ENCODE measurements at regions not wholly inside any gene's neighbourhood (a gene's known extent, or its start where the extent isn't known, plus 50 kb on each side); places are given as distances from the start of the nearest gene placed in this dataset.

DNA sequence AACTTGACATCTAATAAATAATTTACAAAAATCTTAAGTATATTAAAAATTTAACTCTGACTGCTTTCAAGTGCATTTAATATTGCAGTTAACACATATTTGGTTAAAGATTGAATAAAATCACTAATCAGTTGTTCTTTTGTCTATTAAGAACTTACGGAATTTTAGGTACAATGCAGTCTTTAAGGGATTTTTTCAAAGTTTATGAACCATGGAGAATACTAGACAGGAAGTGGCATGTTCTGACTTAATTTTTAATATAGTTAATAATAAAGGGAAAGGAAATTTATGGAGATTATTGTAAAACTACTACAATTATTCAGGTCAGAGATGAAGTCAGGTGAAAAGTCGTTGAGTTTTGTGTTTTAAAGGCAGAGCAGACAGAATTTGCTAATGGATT, 240.9 kb downstream of the CALCRL start:
- Histone ChIP-seq H3K9ac (ENCODE audit: low read length) (no peak overlapping the region), H3K27ac (ENCODE audit: low read depth, low read length) (no peak overlapping the region), H3K79me1 (ENCODE audit: low read length) (no peaks in the 10 kb centered on the region), H3K4me3 (ENCODE audit: low read depth, low read length) (no peak overlapping the region), H3K18ac (ENCODE audit: low read length) (no peak overlapping the region), H3K23ac (ENCODE audit: low read length) (no peak overlapping the region), H4K12ac (ENCODE audit: low read depth, low read length) (no peak overlapping the region), H3K4me2 (ENCODE audit: low read length) (no peak overlapping the region), H3K4me1 (ENCODE audit: control insufficient read depth in 1 of 2, insufficient read depth in 2 of 2, low read length in 2 of 2) (no peaks in the 10 kb centered on the region), H3K4ac (ENCODE audit: low read depth, low read length) (no peak overlapping the region), H2BK5ac (ENCODE audit: low read depth, low read length, poor library complexity) (no peak overlapping the region), H3K27me3 (ENCODE audit: insufficient read depth, low read length) (no peaks in the 10 kb centered on the region), H3K36me3 (ENCODE audit: control insufficient read depth in 1 of 2, insufficient read depth in 2 of 2, low read length in 2 of 2) (no peaks in the 10 kb centered on the region), H2BK120ac (ENCODE audit: insufficient read depth, low read length, poor library complexity) (no peak overlapping the region), H3K14ac (ENCODE audit: low read length) (no peak overlapping the region), H2AFZ (ENCODE audit: insufficient read depth, low read length, poor library complexity) (no peak overlapping the region), H3K79me2 (ENCODE audit: control insufficient read depth, insufficient read depth, low read length, poor library complexity) (no peaks in the 10 kb centered on the region), H4K91ac (ENCODE audit: low read depth, low read length) (no peak overlapping the region), H2BK12ac (ENCODE audit: low read length) (no peak overlapping the region), H2AK5ac (ENCODE audit: low read length) (no peak overlapping the region), H4K8ac (ENCODE audit: low read depth, low read length) (no peak overlapping the region), H3K9me3 (ENCODE audit: insufficient read depth, low read depth, low read length) (peaks cover 2% of the 10 kb centered on the region)
- no CpG with 5 or more reads among the region's 2 CpGs for WGBS (ENCODE audit: extremely low coverage, insufficient coverage, insufficient read length)
- DNase-seq: no peak

DNA sequence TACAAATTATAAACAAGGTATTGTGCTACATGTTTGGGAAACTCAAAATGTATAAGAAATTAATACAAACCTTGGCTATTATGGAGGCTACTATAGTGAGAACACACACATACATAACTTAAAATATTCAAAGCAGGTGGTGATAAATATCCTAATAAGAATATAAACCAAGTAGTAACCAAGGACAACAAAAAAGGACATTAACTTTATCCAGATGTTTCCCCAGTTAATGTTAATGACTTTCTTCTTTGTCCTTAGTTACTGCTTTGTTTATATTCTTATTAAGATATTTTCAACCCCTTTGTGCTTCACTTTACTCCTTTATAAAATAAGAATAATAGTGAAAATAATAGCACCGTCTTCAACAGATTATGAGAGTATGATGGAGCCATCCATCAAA, 241.6 kb downstream of the CALCRL start:
- Histone ChIP-seq H3K4me1 (ENCODE audit: control insufficient read depth in 1 of 2, insufficient read depth in 2 of 2, low read length in 2 of 2) (no peaks in the 10 kb centered on the region), H3K27ac (ENCODE audit: low read depth, low read length) (no peak overlapping the region), H3K18ac (ENCODE audit: low read length) (no peak overlapping the region), H4K12ac (ENCODE audit: low read depth, low read length) (no peak overlapping the region), H3K9ac (ENCODE audit: low read length) (no peak overlapping the region), H3K36me3 (ENCODE audit: control insufficient read depth in 1 of 2, insufficient read depth in 2 of 2, low read length in 2 of 2) (no peaks in the 10 kb centered on the region), H3K79me1 (ENCODE audit: low read length) (no peaks in the 10 kb centered on the region), H3K27me3 (ENCODE audit: insufficient read depth, low read length) (no peaks in the 10 kb centered on the region), H3K4me3 (ENCODE audit: low read depth, low read length) (no peak overlapping the region), H3K9me3 (ENCODE audit: insufficient read depth, low read depth, low read length) (peaks cover 2% of the 10 kb centered on the region), H2BK12ac (ENCODE audit: low read length) (no peak overlapping the region), H2AFZ (ENCODE audit: insufficient read depth, low read length, poor library complexity) (no peak overlapping the region), H3K4ac (ENCODE audit: low read depth, low read length) (no peak overlapping the region), H3K4me2 (ENCODE audit: low read length) (no peak overlapping the region), H4K91ac (ENCODE audit: low read depth, low read length) (no peak overlapping the region), H3K23ac (ENCODE audit: low read length) (no peak overlapping the region), H3K14ac (ENCODE audit: low read length) (no peak overlapping the region), H2BK120ac (ENCODE audit: insufficient read depth, low read length, poor library complexity) (no peak overlapping the region), H2AK5ac (ENCODE audit: low read length) (no peak overlapping the region), H2BK5ac (ENCODE audit: low read depth, low read length, poor library complexity) (no peak overlapping the region), H4K8ac (ENCODE audit: low read depth, low read length) (no peak overlapping the region), H3K79me2 (ENCODE audit: control insufficient read depth, insufficient read depth, low read length, poor library complexity) (no peaks in the 10 kb centered on the region)
- DNase-seq: no peak
- WGBS (ENCODE audit: extremely low coverage, insufficient coverage, insufficient read length): no CpG with 5 or more reads among the region's 1 CpG

DNA sequence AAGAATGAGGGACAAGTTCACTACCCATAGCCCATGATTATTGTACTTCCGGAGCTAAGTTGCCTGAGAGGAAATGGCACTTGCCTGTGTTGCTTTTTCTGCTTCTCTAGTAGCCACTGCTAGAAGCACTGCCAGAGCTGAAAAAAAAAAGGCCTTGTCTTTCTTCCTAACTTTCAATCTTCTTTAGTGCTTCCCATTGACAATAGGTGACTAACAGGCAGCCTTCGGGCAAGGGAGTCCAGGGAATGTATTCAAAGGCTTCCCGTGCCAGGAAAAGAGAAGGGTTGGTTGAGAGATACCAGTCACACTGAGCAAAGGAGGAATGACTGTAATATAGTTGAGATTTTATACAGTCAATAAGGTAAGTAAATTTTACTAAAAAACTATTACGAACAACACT, 242.0 kb downstream of the CALCRL start:
- H3K4me2 ChIP-seq (ENCODE audit: low read length): no peak overlapping the region
- no peak overlapping the region for H4K12ac ChIP-seq (ENCODE audit: low read depth, low read length)
- H2AK5ac ChIP-seq (ENCODE audit: low read length): no peak overlapping the region
- H3K4me1 ChIP-seq (ENCODE audit: control insufficient read depth in 1 of 2, insufficient read depth in 2 of 2, low read length in 2 of 2): no peaks in the 10 kb centered on the region
- no peak overlapping the region for H3K18ac ChIP-seq (ENCODE audit: low read length)
- DNase-seq: no peak
- H3K36me3 ChIP-seq (ENCODE audit: control insufficient read depth in 1 of 2, insufficient read depth in 2 of 2, low read length in 2 of 2): no peaks in the 10 kb centered on the region
- no peak overlapping the region for H2BK120ac ChIP-seq (ENCODE audit: insufficient read depth, low read length, poor library complexity)
- no peak overlapping the region for H4K91ac ChIP-seq (ENCODE audit: low read depth, low read length)
- H3K23ac ChIP-seq (ENCODE audit: low read length): no peak overlapping the region
- no peak overlapping the region for H3K14ac ChIP-seq (ENCODE audit: low read length)
- no peak overlapping the region for H4K8ac ChIP-seq (ENCODE audit: low read depth, low read length)
- H3K79me2 ChIP-seq (ENCODE audit: control insufficient read depth, insufficient read depth, low read length, poor library complexity): no peaks in the 10 kb centered on the region
- H2BK5ac ChIP-seq (ENCODE audit: low read depth, low read length, poor library complexity): no peak overlapping the region
- no peak overlapping the region for H2BK12ac ChIP-seq (ENCODE audit: low read length)
- H3K79me1 ChIP-seq (ENCODE audit: low read length): no peaks in the 10 kb centered on the region
- no peak overlapping the region for H3K9ac ChIP-seq (ENCODE audit: low read length)
- no peak overlapping the region for H3K4ac ChIP-seq (ENCODE audit: low read depth, low read length)
- no CpG with 5 or more reads among the region's 4 CpGs for WGBS (ENCODE audit: extremely low coverage, insufficient coverage, insufficient read length)
- H3K27me3 ChIP-seq (ENCODE audit: insufficient read depth, low read length): no peaks in the 10 kb centered on the region
- H3K9me3 ChIP-seq (ENCODE audit: insufficient read depth, low read depth, low read length): peaks cover 2% of the 10 kb centered on the region
- no peak overlapping the region for H3K4me3 ChIP-seq (ENCODE audit: low read depth, low read length)
- no peak overlapping the region for H2AFZ ChIP-seq (ENCODE audit: insufficient read depth, low read length, poor library complexity)
- H3K27ac ChIP-seq (ENCODE audit: low read depth, low read length): no peak overlapping the region

DNA sequence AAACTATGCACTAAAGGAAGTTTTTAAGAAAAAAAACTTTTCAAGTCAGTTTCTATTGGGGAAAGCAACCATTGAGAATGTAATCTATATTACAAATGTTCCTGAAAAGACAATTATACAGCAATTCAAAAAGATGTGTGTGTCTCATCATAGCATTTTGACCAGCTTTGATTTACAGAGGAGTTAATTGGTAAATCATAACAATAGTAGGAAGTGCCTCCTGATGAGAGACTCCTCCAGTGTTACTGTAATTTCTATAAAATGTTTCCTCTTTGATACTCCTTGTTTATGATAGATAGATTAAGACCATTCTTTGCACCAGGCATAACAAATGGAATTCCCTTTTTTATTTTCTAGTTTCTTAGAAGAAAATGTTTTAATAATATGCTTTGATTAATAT, 249.9 kb downstream of the CALCRL start:
- Histone ChIP-seq H3K79me2 (ENCODE audit: control insufficient read depth, insufficient read depth, low read length, poor library complexity) (no peaks in the 10 kb centered on the region), H3K79me1 (ENCODE audit: low read length) (no peaks in the 10 kb centered on the region), H3K14ac (ENCODE audit: low read length) (no peak overlapping the region), H3K4me1 (ENCODE audit: control insufficient read depth in 1 of 2, insufficient read depth in 2 of 2, low read length in 2 of 2) (no peaks in the 10 kb centered on the region), H2AK5ac (ENCODE audit: low read length) (no peak overlapping the region), H3K4me3 (ENCODE audit: low read depth, low read length) (no peak overlapping the region), H2BK5ac (ENCODE audit: low read depth, low read length, poor library complexity) (no peak overlapping the region), H4K91ac (ENCODE audit: low read depth, low read length) (no peak overlapping the region), H3K4me2 (ENCODE audit: low read length) (no peak overlapping the region), H4K12ac (ENCODE audit: low read depth, low read length) (no peak overlapping the region), H2BK120ac (ENCODE audit: insufficient read depth, low read length, poor library complexity) (no peak overlapping the region), H3K27me3 (ENCODE audit: insufficient read depth, low read length) (no peaks in the 10 kb centered on the region), H3K23ac (ENCODE audit: low read length) (no peak overlapping the region), H2AFZ (ENCODE audit: insufficient read depth, low read length, poor library complexity) (no peak overlapping the region), H4K8ac (ENCODE audit: low read depth, low read length) (no peak overlapping the region), H3K4ac (ENCODE audit: low read depth, low read length) (no peak overlapping the region), H3K9me3 (ENCODE audit: insufficient read depth, low read depth, low read length) (no peaks in the 10 kb centered on the region), H3K36me3 (ENCODE audit: control insufficient read depth in 1 of 2, insufficient read depth in 2 of 2, low read length in 2 of 2) (no peaks in the 10 kb centered on the region), H3K9ac (ENCODE audit: low read length) (no peak overlapping the region), H3K27ac (ENCODE audit: low read depth, low read length) (no peak overlapping the region), H3K18ac (ENCODE audit: low read length) (no peak overlapping the region), H2BK12ac (ENCODE audit: low read length) (no peak overlapping the region)
- DNase-seq: no peak

DNA sequence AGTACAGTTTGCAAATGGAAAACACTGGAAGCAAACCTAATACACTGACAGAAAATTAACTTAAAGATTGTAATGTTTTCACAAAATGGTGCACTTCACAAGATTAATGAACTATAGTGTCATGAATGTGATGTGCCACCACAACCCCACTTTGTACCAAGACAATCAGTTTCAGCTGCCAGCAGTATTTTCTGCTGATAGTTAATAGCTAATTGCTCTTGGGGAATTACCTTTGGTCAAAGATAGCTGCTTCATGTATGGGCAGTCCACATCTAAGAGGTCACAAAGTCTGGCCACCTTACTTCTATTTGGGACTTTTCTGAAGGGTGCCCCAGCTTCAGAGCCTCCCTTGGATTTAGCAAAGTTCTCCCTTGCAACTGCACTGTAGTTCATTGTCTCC, 254.0 kb downstream of the CALCRL start:
- no peaks in the 10 kb centered on the region for H3K79me2 ChIP-seq (ENCODE audit: control insufficient read depth, insufficient read depth, low read length, poor library complexity)
- H3K27ac ChIP-seq (ENCODE audit: low read depth, low read length): no peak overlapping the region
- H3K4ac ChIP-seq (ENCODE audit: low read depth, low read length): no peak overlapping the region
- H3K36me3 ChIP-seq (ENCODE audit: control insufficient read depth in 1 of 2, insufficient read depth in 2 of 2, low read length in 2 of 2): no peaks in the 10 kb centered on the region
- H3K4me2 ChIP-seq (ENCODE audit: low read length): no peak overlapping the region
- H3K9me3 ChIP-seq (ENCODE audit: insufficient read depth, low read depth, low read length): no peaks in the 10 kb centered on the region
- no peak overlapping the region for H4K91ac ChIP-seq (ENCODE audit: low read depth, low read length)
- H2BK120ac ChIP-seq (ENCODE audit: insufficient read depth, low read length, poor library complexity): no peak overlapping the region
- no peak overlapping the region for H3K4me3 ChIP-seq (ENCODE audit: low read depth, low read length)
- H2BK5ac ChIP-seq (ENCODE audit: low read depth, low read length, poor library complexity): no peak overlapping the region
- DNase-seq: no peak
- no peak overlapping the region for H3K18ac ChIP-seq (ENCODE audit: low read length)
- H2BK12ac ChIP-seq (ENCODE audit: low read length): no peak overlapping the region
- no peak overlapping the region for H4K12ac ChIP-seq (ENCODE audit: low read depth, low read length)
- H3K23ac ChIP-seq (ENCODE audit: low read length): no peak overlapping the region
- H3K4me1 ChIP-seq (ENCODE audit: control insufficient read depth in 1 of 2, insufficient read depth in 2 of 2, low read length in 2 of 2): no peaks in the 10 kb centered on the region
- H3K27me3 ChIP-seq (ENCODE audit: insufficient read depth, low read length): no peaks in the 10 kb centered on the region
- H3K79me1 ChIP-seq (ENCODE audit: low read length): no peaks in the 10 kb centered on the region
- no peak overlapping the region for H2AFZ ChIP-seq (ENCODE audit: insufficient read depth, low read length, poor library complexity)
- no peak overlapping the region for H4K8ac ChIP-seq (ENCODE audit: low read depth, low read length)
- no peak overlapping the region for H3K9ac ChIP-seq (ENCODE audit: low read length)
- H2AK5ac ChIP-seq (ENCODE audit: low read length): no peak overlapping the region
- no peak overlapping the region for H3K14ac ChIP-seq (ENCODE audit: low read length)
